K562 (cell line): ENCODE measurements at regions not wholly inside any gene's neighbourhood (a gene's known extent, or its start where the extent isn't known, plus 50 kb on each side); places are given as distances from the start of the nearest gene placed in this dataset.

Experiments
- ATAC-seq: fragments of 200-7000 bp; cut with Tn5 transposase; 3 replicates; pipeline ENCODE4 v1.9.1; 2020; ENCODE audit warnings: moderate library complexity
- BruUV-seq: library from RNA; stranded (reverse); fragments of 400-500 nt; replicated peaks from 2 replicates; lab custom pipeline; 2021; lab: Mats Ljungman, UMichigan
- CTCF ChIA-PET: fragments of 300-600 bp; formaldehyde crosslinking; extraction: SDS; loops from one replicate; lab custom pipeline; 2021; ENCODE audit warnings: low intra/inter-chr PET ratio; lab: Yijun Ruan, JAX
- POLR2A ChIA-PET: fragments of 300-600, 350-650 bp; sonication (Branson Sonifier 250); formaldehyde crosslinking; extraction: SDS; loops from one replicate; lab custom pipeline; 2021; ENCODE audit warnings: antibody characterized with exemption, inconsistent platforms; lab: Yijun Ruan, JAX
- DNase-seq, 4 experiments: peaks; one replicate each; pipeline versions ENCODE4 v3.0.0 to v3.0.0-alpha.2; 2011 to 2018; ENCODE audit warnings: low spot score in 3 of 4, mixed read lengths in 3 of 4; ENCODE audit errors: extremely low read depth in 1 of 4
- FAIRE-seq: peaks from 2 replicates; lab custom pipeline; 2011; peaks lifted over from hg19 to GRCh38; lab: Jason Lieb, UNC
- H2AFZ ChIP-seq: 2 replicates; pipeline ENCODE4 v1.6.0; 2011; ENCODE audit warnings: low read depth, low read length, control low read depth, inconsistent platforms
- H3K27ac ChIP-seq: fragments of 200-600 bp; 3 replicates; pipeline ENCODE4 v1.8.0; 2011; ENCODE audit warnings: low read depth, mild to moderate bottlenecking, control low read depth, inconsistent platforms, low read length, moderate library complexity, mixed read lengths; ENCODE audit errors: extremely low read depth
- H3K27me3 ChIP-seq, 2 experiments: fragments of 300-600 bp in 1 of 2; 2 replicates in 1 of 2; 3 replicates in 1 of 2; pipeline versions ENCODE4 v1.6.0 to v1.8.0; 2011; ENCODE audit warnings: inconsistent platforms in 2 of 2, low read length in 2 of 2, mild to moderate bottlenecking in 1 of 2, mixed read lengths in 1 of 2, moderate library complexity in 1 of 2; ENCODE audit not compliant: control insufficient read depth in 2 of 2, insufficient read depth in 2 of 2
- H3K36me3 ChIP-seq: fragments of 300-600 bp; 3 replicates; pipeline ENCODE4 v1.8.0; 2011; ENCODE audit warnings: mild to moderate bottlenecking, low read length, inconsistent platforms; ENCODE audit not compliant: control insufficient read depth, insufficient read depth
- H3K4me1 ChIP-seq, 2 experiments: fragments of 200-600 bp in 1 of 2; replicated peaks in 1 of 2; 2 replicates in 1 of 2; 3 replicates in 1 of 2; pipeline versions ENCODE4 v1.5.1 to v1.8.0; 2011; ENCODE audit warnings: inconsistent platforms in 2 of 2, low read length in 2 of 2, mild to moderate bottlenecking in 1 of 2, mixed read lengths in 1 of 2, moderate library complexity in 1 of 2; ENCODE audit not compliant: control insufficient read depth in 2 of 2, insufficient read depth in 2 of 2
- H3K4me2 ChIP-seq: 2 replicates; pipeline ENCODE4 v1.6.1; 2011; ENCODE audit warnings: low read length, control low read depth, inconsistent platforms, mixed read lengths; ENCODE audit not compliant: insufficient read depth
- H3K4me3 ChIP-seq: fragments of 200-600 bp; sonication (generic), shearing (Covaris generic); 2 replicates; pipeline ENCODE4 v1.5.1; 2016; ENCODE audit warnings: control low read depth, inconsistent platforms
- H3K79me2 ChIP-seq: fragments of 200-600 bp; 3 replicates; pipeline ENCODE4 v1.8.0; 2011; ENCODE audit warnings: low read length, inconsistent platforms; ENCODE audit not compliant: control insufficient read depth, insufficient read depth
- H3K9ac ChIP-seq, 2 experiments: 2 replicates each; pipeline versions ENCODE4 v1.6.0 to v1.6.1; 2011; ENCODE audit warnings: low read depth in 2 of 2, low read length in 2 of 2, control low read depth in 1 of 2, inconsistent platforms in 1 of 2, mild to moderate bottlenecking in 1 of 2, mixed read lengths in 1 of 2; ENCODE audit not compliant: insufficient read depth in 1 of 2
- H3K9me1 ChIP-seq: one replicate; pipeline ENCODE4 v1.6.0; 2011; ENCODE audit warnings: inconsistent platforms, mild to moderate bottlenecking, low read length, moderate library complexity; ENCODE audit not compliant: control insufficient read depth, insufficient read depth
- H3K9me3 ChIP-seq: replicated peaks from 2 replicates; pipeline ENCODE4 v1.5.1; 2011; ENCODE audit warnings: low read depth, low read length, inconsistent platforms; ENCODE audit not compliant: control insufficient read depth, insufficient read depth
- H4K20me1 ChIP-seq: replicated peaks from 2 replicates; pipeline ENCODE4 v1.6.1; 2011; ENCODE audit warnings: low read length, inconsistent platforms, mixed read lengths; ENCODE audit not compliant: control insufficient read depth, insufficient read depth
- ARHGAP35 ChIP-seq: fragments of 450-650 bp; IDR thresholded peaks from 2 replicates; pipeline ENCODE4 v1.6.1; 2018; ENCODE audit not compliant: partially characterized antibody
- ATF7 ChIP-seq: fragments of 450-650 bp; IDR thresholded peaks from 2 replicates; pipeline ENCODE4 v1.7.1; 2014; ENCODE audit warnings: mild to moderate bottlenecking, moderate library complexity
- CREB1 ChIP-seq, 2 experiments: sonication (generic) in 1 of 2; formaldehyde crosslinking in 1 of 2; IDR thresholded peaks; 2 replicates each; pipeline versions ENCODE4 v1.6.1 to v1.8.0; 2012 to 2022; ENCODE audit warnings: inconsistent platforms in 1 of 2, mild to moderate bottlenecking in 1 of 2, missing genetic modification reagents in 1 of 2, moderate library complexity in 1 of 2
- MTA3 ChIP-seq: fragments of 450-650 bp; formaldehyde crosslinking; IDR thresholded peaks from 2 replicates; pipeline ENCODE4 v1.6.1; 2017; ENCODE audit warnings: mild to moderate bottlenecking, borderline replicate concordance
- NR2C2 ChIP-seq, 2 experiments: fragments of 200-800 bp in 1 of 2; sonication (Bioruptor generic) in 1 of 2; sonication (generic) in 1 of 2; formaldehyde crosslinking in 1 of 2; IDR thresholded peaks; 2 replicates each; pipeline versions ENCODE4 v1.6.1 to v1.8.0; 2016 to 2022; ENCODE audit warnings: mild to moderate bottlenecking in 1 of 2, missing compliant biosample characterization in 1 of 2, missing genetic modification characterization in 1 of 2, missing genetic modification reagents in 1 of 2
- PHF8 ChIP-seq: fragments of 200-600 bp; sonication (generic); IDR thresholded peaks from 2 replicates; pipeline ENCODE4 v1.6.1; 2012; ENCODE audit warnings: mixed run types, mild to moderate bottlenecking, inconsistent platforms, low read length, moderate library complexity, borderline replicate concordance
- PRMT5 ChIP-seq: sonication (generic); formaldehyde crosslinking; IDR thresholded peaks from 2 replicates; pipeline ENCODE4 v1.5.0; 2020; ENCODE audit warnings: missing genetic modification reagents
- SRSF7 ChIP-seq: fragments of 200-400 bp; formaldehyde crosslinking; optimal IDR thresholded peaks from 2 replicates; pipeline ENCODE3; 2017; ENCODE audit warnings: mild to moderate bottlenecking, low read depth, low read length
- TCF15 ChIP-seq: fragments of 250-450 bp; sonication (Bioruptor Pico); IDR thresholded peaks from 2 replicates; pipeline ENCODE4 v1.8.0; 2022; ENCODE audit warnings: moderate library complexity, mild to moderate bottlenecking, inconsistent platforms
- TCF7 ChIP-seq: sonication (generic); IDR thresholded peaks from 2 replicates; pipeline ENCODE4 v1.6.1; 2016; ENCODE audit warnings: antibody characterized with exemption, borderline replicate concordance
- TSC22D4 ChIP-seq: fragments of 450-650 bp; IDR thresholded peaks from 2 replicates; pipeline ENCODE4 v1.6.1; 2016; ENCODE audit warnings: missing genetic modification characterization, missing biosample characterization, control low read depth
- ZNF41 ChIP-seq: fragments of 250-450 bp; sonication (Bioruptor Pico); conservative IDR thresholded peaks from 2 replicates; pipeline ENCODE4 v1.4.0; 2020; ENCODE audit warnings: mild to moderate bottlenecking
- ZNF586 ChIP-seq: fragments of 450-650 bp; formaldehyde crosslinking; conservative IDR thresholded peaks from 2 replicates; pipeline ENCODE4 v1.4.0; 2020; ENCODE audit warnings: mild to moderate bottlenecking, moderate library complexity
- WGBS: fragments of 100-300 bp; shearing (Covaris generic); methylation state at CpG from one replicate; pipeline ENCODE4 v1.1.6; 2016; ENCODE audit warnings: low coverage, mixed read lengths; ENCODE audit not compliant: insufficient coverage; ENCODE audit errors: missing lambda C conversion rate; 5-methylcytosine and 5-hydroxymethylcytosine counted together
- in situ Hi-C: fragments of 300-500 bp; cut with MboI; formaldehyde crosslinking; loops from 4 replicates; pipeline ENCODE4 v1.15.0; 2018; ENCODE audit warnings: inconsistent platforms, mixed read lengths
- intact Hi-C: fragments of 100-400 bp; cut with micrococcal nuclease; formaldehyde crosslinking; loops from 2 replicates; pipeline ENCODE4 v1.14.2; 2022
- TF ChIP-seq, protein P1 (sequence below): fragments of 450-650 bp; formaldehyde crosslinking; IDR thresholded peaks from 2 replicates; pipeline ENCODE4 v1.4.0; 2020; ENCODE audit warnings: mild to moderate bottlenecking, moderate library complexity
- TF ChIP-seq, protein P2 (sequence below): fragments of 450-650 bp; formaldehyde crosslinking; IDR thresholded peaks from 2 replicates; pipeline ENCODE4 v1.4.0; 2022; ENCODE audit warnings: mild to moderate bottlenecking, moderate library complexity

- in situ Hi-C loops (no loop called here), intact Hi-C loops (no loop called here)
- no peaks in the 10 kb centered on the region for H3K4me1 ChIP-seq
- FAIRE-seq (no peak), ATAC-seq (no peak), DNase-seq (no peak)
- peaks cover 0 to 14% of the 10 kb centered on the region in 2 experiments; a peak in 1 of 5 replicates for H3K27me3 ChIP-seq
- H3K4me2 ChIP-seq: no peak overlapping the region
- CTCF ChIA-PET: no interaction called here
- H3K79me2 ChIP-seq: no peaks in the 10 kb centered on the region
- no peak overlapping the region for H3K27ac ChIP-seq
- POLR2A ChIA-PET: interaction anchor here (1.0 to 1.1 kb wide), 2 partner anchors 12 to 44 kb away, joined by 3 read pairs; no protein-coding TSS in a partner anchor
- no peak overlapping the region for H3K4me3 ChIP-seq
- BruUV-seq: no TSS peak
- no peaks in the 10 kb centered on the region for H3K9me1 ChIP-seq
- no peaks in the 10 kb centered on the region for H3K9me3 ChIP-seq
- TF ChIP-seq ATF7: no peak
- TF ChIP-seq PRMT5 (CRISPR knock-in tag): no peak
- TF ChIP-seq, protein P1, sequence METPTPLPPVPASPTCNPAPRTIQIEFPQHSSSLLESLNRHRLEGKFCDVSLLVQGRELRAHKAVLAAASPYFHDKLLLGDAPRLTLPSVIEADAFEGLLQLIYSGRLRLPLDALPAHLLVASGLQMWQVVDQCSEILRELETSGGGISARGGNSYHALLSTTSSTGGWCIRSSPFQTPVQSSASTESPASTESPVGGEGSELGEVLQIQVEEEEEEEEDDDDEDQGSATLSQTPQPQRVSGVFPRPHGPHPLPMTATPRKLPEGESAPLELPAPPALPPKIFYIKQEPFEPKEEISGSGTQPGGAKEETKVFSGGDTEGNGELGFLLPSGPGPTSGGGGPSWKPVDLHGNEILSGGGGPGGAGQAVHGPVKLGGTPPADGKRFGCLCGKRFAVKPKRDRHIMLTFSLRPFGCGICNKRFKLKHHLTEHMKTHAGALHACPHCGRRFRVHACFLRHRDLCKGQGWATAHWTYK (CRISPR knock-in tag): no peak
- no peaks in the 10 kb centered on the region for H4K20me1 ChIP-seq
- no peak overlapping the region for H2AFZ ChIP-seq
- no peak overlapping the region for H3K9ac ChIP-seq
- H3K36me3 ChIP-seq: no peaks in the 10 kb centered on the region
Measured at GRCh38 chr22:27068121-27068520, 410.7 kb downstream of the MIAT start.

DNA sequence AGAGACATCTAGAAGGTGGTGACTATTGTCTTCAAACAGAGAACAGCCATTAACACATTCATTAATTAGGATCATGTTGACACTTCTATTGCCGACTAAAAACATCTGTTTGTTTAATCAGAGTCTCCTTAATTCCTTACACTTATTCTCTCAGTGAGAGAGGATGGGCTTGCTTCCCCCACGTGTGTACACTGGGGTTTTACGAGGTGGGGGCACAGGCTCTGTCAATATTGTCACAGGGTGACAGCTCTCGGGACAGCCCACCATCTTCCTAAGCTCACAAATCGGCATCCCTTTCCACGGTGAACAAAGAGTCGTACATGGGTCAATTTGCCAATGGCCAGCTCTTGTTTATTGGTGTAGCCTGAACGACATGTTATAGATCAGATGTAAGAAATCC, 413.2 kb downstream of the MIAT start:
- ChIA-PET CTCF (no interaction called here), POLR2A (no interaction called here)
- H3K27me3 ChIP-seq: peaks cover 0 to 17% of the 10 kb centered on the region in 2 experiments; a peak in 1 of 5 replicates
- H3K36me3 ChIP-seq: no peaks in the 10 kb centered on the region
- no peak overlapping the region for H3K27ac ChIP-seq
- H3K4me1 ChIP-seq: no peaks in the 10 kb centered on the region
- H3K9ac ChIP-seq: no peak overlapping the region
- intact Hi-C loops: no loop called here
- H3K9me1 ChIP-seq: no peaks in the 10 kb centered on the region
- no peak for DNase-seq
- no peaks in the 10 kb centered on the region for H4K20me1 ChIP-seq
- no peak overlapping the region for H3K4me3 ChIP-seq
- no peaks in the 10 kb centered on the region for H3K9me3 ChIP-seq
- ATAC-seq: no peak
- H3K79me2 ChIP-seq: no peaks in the 10 kb centered on the region
- no TSS peak for BruUV-seq
- WGBS: 0% methylated on average over 7 of the region's 8 CpGs
- no peak for FAIRE-seq
- no peak overlapping the region for H3K4me2 ChIP-seq
- H2AFZ ChIP-seq: no peak overlapping the region
- in situ Hi-C loops: no loop called here
- TF ChIP-seq TSC22D4 (tag) (no peak), NR2C2 (CRISPR knock-in tag; IDR thresholded peaks at IDR 0.05) (no peak), NR2C2 (tag; IDR thresholded peaks at IDR 0.05) (no peak), ARHGAP35 (no peak), MTA3 (no peak), ZNF41 (no peak), TCF7 (no peak), PHF8 (no peak), CREB1 (IDR thresholded peaks at IDR 0.05) (no peak), CREB1 (CRISPR knock-in tag; IDR thresholded peaks at IDR 0.05) (no peak), SRSF7 (no peak), TCF15 (CRISPR knock-in tag) (no peak), ZNF586 (CRISPR knock-in tag) (no peak)
- TF ChIP-seq, protein P2, sequence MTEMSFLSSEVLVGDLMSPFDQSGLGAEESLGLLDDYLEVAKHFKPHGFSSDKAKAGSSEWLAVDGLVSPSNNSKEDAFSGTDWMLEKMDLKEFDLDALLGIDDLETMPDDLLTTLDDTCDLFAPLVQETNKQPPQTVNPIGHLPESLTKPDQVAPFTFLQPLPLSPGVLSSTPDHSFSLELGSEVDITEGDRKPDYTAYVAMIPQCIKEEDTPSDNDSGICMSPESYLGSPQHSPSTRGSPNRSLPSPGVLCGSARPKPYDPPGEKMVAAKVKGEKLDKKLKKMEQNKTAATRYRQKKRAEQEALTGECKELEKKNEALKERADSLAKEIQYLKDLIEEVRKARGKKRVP (CRISPR knock-in tag): no peak
